Bronchial epithelial cell (primary cell): ENCODE measurements at regions not wholly inside any gene's neighbourhood (a gene's known extent, or its start where the extent isn't known, plus 50 kb on each side); places are given as distances from the start of the nearest gene placed in this dataset.

ENCODE experiments used
- DNase-seq: peaks from one replicate; pipeline ENCODE4 v3.0.0-alpha.2; 2010; ENCODE audit warnings: low read depth
- FAIRE-seq: peaks from 2 replicates; lab custom pipeline; 2011; peaks lifted over from hg19 to GRCh38; lab: Jason Lieb, UNC
- H3K27me3 ChIP-seq: 2 replicates; pipeline ENCODE4 v1.5.1; 2011; ENCODE audit warnings: low read length; ENCODE audit not compliant: control insufficient read depth, insufficient read depth
- H3K36me3 ChIP-seq: 2 replicates; pipeline ENCODE4 v1.5.1; 2011; ENCODE audit warnings: low read length; ENCODE audit not compliant: control insufficient read depth, insufficient read depth
- H3K4me3 ChIP-seq: 2 replicates; pipeline ENCODE4 v1.5.1; 2011; ENCODE audit warnings: mild to moderate bottlenecking, low read depth, low read length, control low read depth
- TF ChIP-seq, protein P1 (sequence below): IDR thresholded peaks from 2 replicates; pipeline ENCODE4 v1.5.1; 2011; ENCODE audit warnings: mild to moderate bottlenecking, moderate library complexity, low read length, control low read depth, inconsistent platforms; ENCODE audit not compliant: insufficient read depth, severe bottlenecking

DNA sequence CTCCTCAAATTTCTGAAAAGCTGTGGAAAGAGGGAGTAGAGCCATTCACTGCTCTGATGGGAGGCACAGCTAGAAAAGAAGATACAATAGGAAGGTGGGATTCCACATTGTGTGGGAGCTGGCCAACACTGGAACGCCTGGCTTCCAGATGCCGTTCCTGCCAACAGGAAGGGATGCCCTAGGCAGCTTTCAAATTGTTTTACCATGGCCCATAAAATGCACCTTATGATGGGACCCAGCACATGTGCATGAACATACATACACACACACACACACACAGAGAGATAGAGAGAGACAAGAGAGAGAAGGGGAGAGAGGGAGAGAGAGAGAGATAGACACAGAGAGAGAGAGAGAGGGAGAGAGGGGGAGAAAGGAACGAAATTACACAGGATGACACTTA lies 86.1 kb upstream of the BZW1 start:
- Histone ChIP-seq H3K36me3 (no peaks in the 10 kb centered on the region), H3K4me3 (no peak overlapping the region), H3K27me3 (no peaks in the 10 kb centered on the region)
- TF ChIP-seq, protein P1, sequence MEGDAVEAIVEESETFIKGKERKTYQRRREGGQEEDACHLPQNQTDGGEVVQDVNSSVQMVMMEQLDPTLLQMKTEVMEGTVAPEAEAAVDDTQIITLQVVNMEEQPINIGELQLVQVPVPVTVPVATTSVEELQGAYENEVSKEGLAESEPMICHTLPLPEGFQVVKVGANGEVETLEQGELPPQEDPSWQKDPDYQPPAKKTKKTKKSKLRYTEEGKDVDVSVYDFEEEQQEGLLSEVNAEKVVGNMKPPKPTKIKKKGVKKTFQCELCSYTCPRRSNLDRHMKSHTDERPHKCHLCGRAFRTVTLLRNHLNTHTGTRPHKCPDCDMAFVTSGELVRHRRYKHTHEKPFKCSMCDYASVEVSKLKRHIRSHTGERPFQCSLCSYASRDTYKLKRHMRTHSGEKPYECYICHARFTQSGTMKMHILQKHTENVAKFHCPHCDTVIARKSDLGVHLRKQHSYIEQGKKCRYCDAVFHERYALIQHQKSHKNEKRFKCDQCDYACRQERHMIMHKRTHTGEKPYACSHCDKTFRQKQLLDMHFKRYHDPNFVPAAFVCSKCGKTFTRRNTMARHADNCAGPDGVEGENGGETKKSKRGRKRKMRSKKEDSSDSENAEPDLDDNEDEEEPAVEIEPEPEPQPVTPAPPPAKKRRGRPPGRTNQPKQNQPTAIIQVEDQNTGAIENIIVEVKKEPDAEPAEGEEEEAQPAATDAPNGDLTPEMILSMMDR = no peak
- DNase-seq = no peak
- no peak for FAIRE-seq

- FAIRE-seq (peak; percentile 60), DNase-seq (peak; percentile 72)
- TF ChIP-seq, protein P1 = no peak
- H3K27me3 ChIP-seq = no peaks in the 10 kb centered on the region
- H3K36me3 ChIP-seq = no peaks in the 10 kb centered on the region
- no peak overlapping the region for H3K4me3 ChIP-seq
Observed at GRCh38 chr2:200728630-200729029, 83.1 kb upstream of the BZW1 start.

GRCh38 chr2:200730302-200730701 lies 81.4 kb upstream of the BZW1 start:
- DNase-seq (no peak), FAIRE-seq (no peak)
- no peak overlapping the region for H3K4me3 ChIP-seq
- H3K36me3 ChIP-seq = no peaks in the 10 kb centered on the region
- H3K27me3 ChIP-seq = no peaks in the 10 kb centered on the region
- TF ChIP-seq, protein P1 = no peak

- H3K27me3 ChIP-seq = no peaks in the 10 kb centered on the region
- H3K4me3 ChIP-seq = no peak overlapping the region
- DNase-seq = no peak
- no peaks in the 10 kb centered on the region for H3K36me3 ChIP-seq
- no peak for FAIRE-seq
- TF ChIP-seq, protein P1 = no peak
Observed at GRCh38 chr2:200730960-200731359, 80.8 kb upstream of the BZW1 start.

- DNase-seq (no peak), FAIRE-seq (no peak)
- H3K36me3 ChIP-seq = no peaks in the 10 kb centered on the region
- H3K27me3 ChIP-seq = no peaks in the 10 kb centered on the region
- no peak overlapping the region for H3K4me3 ChIP-seq
- TF ChIP-seq, protein P1 = no peak
Observed at GRCh38 chr2:200732866-200733265, 78.8 kb upstream of the BZW1 start.

DNA sequence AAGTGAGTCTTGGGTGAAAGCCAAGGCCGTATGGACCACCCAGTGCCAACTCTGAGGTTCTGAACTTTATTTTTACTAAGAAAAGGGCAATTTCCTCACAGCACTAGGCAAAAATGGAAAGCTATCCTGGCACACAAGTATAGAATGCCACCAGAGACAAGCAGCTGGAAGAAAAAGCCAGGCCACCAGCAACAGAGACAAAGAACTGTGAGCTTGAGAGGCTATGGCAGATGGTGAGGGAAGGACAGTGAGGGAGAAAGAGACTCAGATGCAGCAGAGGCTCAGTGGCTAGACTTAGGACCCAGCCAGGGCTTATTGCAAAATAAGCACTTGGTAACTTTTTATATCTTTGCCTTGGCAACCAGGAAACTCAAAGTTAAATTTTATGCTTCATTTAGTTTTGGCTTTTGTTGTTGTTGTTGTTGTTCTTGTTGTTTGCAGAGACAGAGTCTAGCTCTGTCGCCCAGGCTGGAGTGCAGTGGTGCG lies 78.0 kb upstream of the BZW1 start:
- TF ChIP-seq, protein P1 = no peak
- H3K4me3 ChIP-seq = no peak overlapping the region
- FAIRE-seq (no peak), DNase-seq (no peak)
- H3K27me3 ChIP-seq = no peaks in the 10 kb centered on the region
- H3K36me3 ChIP-seq = no peaks in the 10 kb centered on the region
